Karpas-422 (cell line): ENCODE measurements at regions not wholly inside any gene's neighbourhood (a gene's known extent, or its start where the extent isn't known, plus 50 kb on each side); places are given as distances from the start of the nearest gene placed in this dataset.
A peak's percentile ranks its signal among the peaks of the same experiment; 100 is the strongest.
"Not testable (repeated sequence)": the region's sequence is repeated elsewhere in the genome, so short reads cannot be mapped to it uniquely, and the experiment has no call there.

Experiments
- DNase-seq: peaks from one replicate; pipeline ENCODE4 v3.0.0-alpha.2; 2015
- H2AFZ ChIP-seq: fragments of 200-600 bp; sonication (generic); 2 replicates; pipeline ENCODE4 v1.6.1; 2014; ENCODE audit warnings: antibody characterized with exemption, low read length, mixed read lengths
- H3K27ac ChIP-seq: fragments of 200-600 bp; sonication (generic); 2 replicates; pipeline ENCODE4 v1.5.1; 2014; ENCODE audit warnings: mild to moderate bottlenecking, low read length, moderate library complexity
- H3K27me3 ChIP-seq: fragments of 200-600 bp; sonication (generic); 2 replicates; pipeline ENCODE4 v1.6.1; 2014; ENCODE audit warnings: low read length, mixed read lengths
- H3K36me3 ChIP-seq: fragments of 200-600 bp; sonication (generic); 2 replicates; pipeline ENCODE4 v1.6.1; 2014; ENCODE audit warnings: low read length, mixed read lengths; ENCODE audit not compliant: insufficient read depth
- H3K4me1 ChIP-seq: fragments of 200-600 bp; sonication (generic); 2 replicates; pipeline ENCODE4 v1.6.1; 2014; ENCODE audit warnings: mild to moderate bottlenecking, low read length, mixed read lengths
- H3K4me2 ChIP-seq: fragments of 200-600 bp; sonication (generic); 2 replicates; pipeline ENCODE4 v1.6.1; 2014; ENCODE audit warnings: low read length, low read depth, mild to moderate bottlenecking; ENCODE audit not compliant: poor library complexity, severe bottlenecking
- H3K4me3 ChIP-seq: fragments of 200-600 bp; sonication (generic); 2 replicates; pipeline ENCODE4 v1.5.1; 2014; ENCODE audit warnings: mild to moderate bottlenecking, antibody characterized with exemption, low read length, mixed read lengths
- H3K79me2 ChIP-seq: fragments of 200-600 bp; sonication (generic); 2 replicates; pipeline ENCODE4 v1.6.1; 2014; ENCODE audit warnings: mild to moderate bottlenecking, low read length, mixed read lengths
- H3K9ac ChIP-seq: fragments of 200-600 bp; sonication (generic); 2 replicates; pipeline ENCODE4 v1.6.0; 2014; ENCODE audit warnings: low read length
- H3K9me2 ChIP-seq: fragments of 200-600 bp; sonication (generic), shearing (Covaris generic); replicated peaks from 2 replicates; pipeline ENCODE4 v1.6.0; 2014; ENCODE audit warnings: mild to moderate bottlenecking, low read length, moderate library complexity; ENCODE audit not compliant: insufficient read depth
- H3K9me3 ChIP-seq: fragments of 300-700, 200-600 bp; sonication (generic); 2 replicates; pipeline ENCODE4 v1.6.1; 2014; ENCODE audit warnings: low read length, mixed read lengths
- H4K20me1 ChIP-seq: fragments of 200-600 bp; sonication (generic); 2 replicates; pipeline ENCODE4 v1.6.1; 2014; ENCODE audit warnings: mild to moderate bottlenecking, antibody characterized with exemption, low read length, low read depth; ENCODE audit not compliant: insufficient read depth

DNA sequence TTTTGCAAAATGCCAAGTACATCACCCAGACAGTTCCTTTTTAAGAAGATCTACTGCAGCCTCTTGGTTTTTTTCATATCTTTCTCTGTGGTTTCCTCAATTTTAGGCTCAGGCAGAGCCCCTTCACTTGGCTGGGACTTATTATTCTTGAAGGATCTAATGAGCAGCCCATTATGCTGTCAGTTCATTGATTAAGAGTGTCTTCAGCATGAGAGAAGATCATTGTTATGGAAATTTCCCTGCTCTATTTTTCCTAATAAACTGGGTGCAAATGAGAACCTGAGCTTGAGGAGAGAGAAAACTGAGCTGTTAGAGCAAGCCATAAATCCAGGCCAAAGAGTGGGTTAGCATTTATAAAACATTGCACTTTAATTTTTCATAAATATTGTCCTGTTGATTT lies 146.5 kb downstream of the SEC23IP start:
- Histone ChIP-seq H3K27me3 (no peaks in the 10 kb centered on the region), H3K9me3 (no peaks in the 10 kb centered on the region), H3K4me2 (no peak overlapping the region), H3K4me3 (no peak overlapping the region), H3K79me2 (no peaks in the 10 kb centered on the region), H3K36me3 (no peaks in the 10 kb centered on the region), H2AFZ (no peak overlapping the region), H3K4me1 (peaks cover 8% of the 10 kb centered on the region), H3K9ac (no peak overlapping the region), H3K27ac (no peak overlapping the region), H4K20me1 (no peaks in the 10 kb centered on the region), H3K9me2 (no peaks in the 10 kb centered on the region)
- DNase-seq: no peak

DNA sequence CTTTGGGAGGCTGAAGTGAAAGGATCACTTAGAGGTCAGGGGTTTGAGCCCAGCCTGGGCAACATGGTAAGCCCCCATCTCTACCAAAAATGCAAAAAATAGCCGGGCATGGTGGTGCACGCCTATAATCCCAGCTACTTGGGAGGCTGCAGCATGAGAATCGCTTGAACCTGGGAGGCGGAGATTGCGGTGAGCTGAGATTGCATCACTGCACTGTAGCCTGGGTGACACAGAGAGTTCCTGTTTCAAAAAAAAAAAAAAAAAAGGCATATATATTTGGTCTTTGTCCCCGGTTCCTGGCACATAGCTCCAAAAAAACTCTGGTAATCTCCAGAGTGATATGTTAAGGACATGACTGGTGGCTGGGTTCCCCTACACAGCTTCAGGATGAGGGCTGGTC lies 147.3 kb downstream of the SEC23IP start:
- H3K36me3 ChIP-seq: no peaks in the 10 kb centered on the region
- H3K4me3 ChIP-seq: no peak overlapping the region
- no peaks in the 10 kb centered on the region for H4K20me1 ChIP-seq
- no peaks in the 10 kb centered on the region for H3K27me3 ChIP-seq
- H3K9me2 ChIP-seq: no peaks in the 10 kb centered on the region
- no peak for DNase-seq
- H2AFZ ChIP-seq: no peak overlapping the region
- no peak overlapping the region for H3K27ac ChIP-seq
- no peak overlapping the region for H3K9ac ChIP-seq
- H3K4me1 ChIP-seq: peaks cover 15% of the 10 kb centered on the region
- no peaks in the 10 kb centered on the region for H3K79me2 ChIP-seq
- H3K4me2 ChIP-seq: no peak overlapping the region
- H3K9me3 ChIP-seq: no peaks in the 10 kb centered on the region

- Histone ChIP-seq H3K27ac (no peak overlapping the region), H3K27me3 (no peaks in the 10 kb centered on the region), H3K9me3 (no peaks in the 10 kb centered on the region), H3K36me3 (no peaks in the 10 kb centered on the region), H3K4me1 (peaks cover 19% of the 10 kb centered on the region), H3K79me2 (no peaks in the 10 kb centered on the region), H3K9ac (no peak overlapping the region), H2AFZ (no peak overlapping the region), H3K4me2 (no peak overlapping the region), H4K20me1 (no peaks in the 10 kb centered on the region), H3K9me2 (no peaks in the 10 kb centered on the region), H3K4me3 (no peak overlapping the region)
- DNase-seq: no peak
These were observed 149.5 kb downstream of the SEC23IP start for GRCh38 chr10:120041807-120042559.

DNA sequence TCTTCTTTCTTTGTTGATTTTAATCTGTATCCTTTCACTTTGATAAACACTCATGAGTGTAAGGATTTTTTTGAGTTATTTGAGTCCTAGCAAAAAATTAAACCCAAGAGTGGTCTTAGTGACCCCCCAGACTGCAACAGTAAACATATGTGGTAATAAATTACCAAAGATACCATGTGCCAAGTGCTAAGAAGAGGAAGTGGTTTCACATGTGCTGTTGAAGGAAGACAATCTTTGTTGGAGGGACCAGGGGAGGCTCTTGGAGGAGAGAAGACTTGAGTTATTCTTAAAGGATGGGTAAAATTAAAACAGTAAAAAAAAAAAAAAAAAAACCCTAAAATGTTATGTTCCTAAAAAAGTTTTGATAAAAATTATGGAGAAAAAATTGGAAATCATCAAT lies 150.2 kb downstream of the SEC23IP start:
- H3K27me3 ChIP-seq: no peaks in the 10 kb centered on the region
- no peaks in the 10 kb centered on the region for H3K36me3 ChIP-seq
- H3K4me1 ChIP-seq: peaks cover 19% of the 10 kb centered on the region
- no peaks in the 10 kb centered on the region for H3K9me3 ChIP-seq
- no peak overlapping the region for H3K4me3 ChIP-seq
- H3K79me2 ChIP-seq: no peaks in the 10 kb centered on the region
- H4K20me1 ChIP-seq: no peaks in the 10 kb centered on the region
- H3K27ac ChIP-seq: no peak overlapping the region
- no peaks in the 10 kb centered on the region for H3K9me2 ChIP-seq
- no peak overlapping the region for H3K9ac ChIP-seq
- DNase-seq: no peak
- no peak overlapping the region for H2AFZ ChIP-seq
- no peak overlapping the region for H3K4me2 ChIP-seq

DNA sequence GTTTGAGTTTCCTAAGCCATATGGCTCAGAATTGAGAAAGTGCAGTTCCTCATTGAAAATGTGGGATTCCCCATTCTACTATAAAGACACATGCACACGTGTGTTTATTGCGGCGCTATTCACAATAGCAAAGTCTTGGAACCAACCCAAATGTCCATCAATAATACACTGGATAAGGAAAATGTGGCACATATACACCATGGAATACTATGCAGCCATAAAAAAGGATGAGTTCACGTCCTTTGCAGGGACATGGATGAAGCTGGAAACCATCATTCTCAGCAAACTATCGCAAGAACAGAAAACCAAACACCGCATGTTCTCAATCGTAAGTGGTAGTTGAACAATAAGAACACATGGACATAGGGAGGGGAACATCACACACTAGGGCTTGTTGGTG lies 154.8 kb downstream of the SEC23IP start:
- not testable (repeated sequence) for H3K79me2 ChIP-seq

DNA sequence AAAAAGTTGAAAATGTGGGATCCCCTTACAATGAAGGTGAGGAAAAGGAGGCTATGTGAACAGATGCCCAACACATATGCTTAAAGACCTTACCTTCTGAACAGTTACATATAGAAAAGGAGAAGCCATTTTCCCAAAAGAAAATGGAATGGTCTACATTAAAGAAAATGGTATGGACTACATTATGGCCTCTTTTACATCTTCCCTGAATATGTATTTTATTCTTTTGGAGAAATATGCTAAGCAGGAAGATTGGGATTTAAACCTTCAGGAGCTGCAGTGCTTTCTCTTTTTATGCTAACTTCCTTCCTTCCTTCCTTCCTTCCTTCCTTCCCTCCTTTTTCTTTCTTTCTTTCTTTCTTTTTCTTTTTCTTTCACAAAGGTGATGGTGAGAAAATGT lies 155.4 kb downstream of the SEC23IP start:
- H3K4me1 ChIP-seq: peaks cover 46% of the 10 kb centered on the region
- no peak overlapping the region; the same call in 1 of the 2 replicates for H3K27ac ChIP-seq
- H3K79me2 ChIP-seq: no peaks in the 10 kb centered on the region
- 0 out of 2 replicates have a peak overlapping the region, but pooled peaks have one; percentile 25 for H2AFZ ChIP-seq
- H3K9me2 ChIP-seq: no peaks in the 10 kb centered on the region
- H3K27me3 ChIP-seq: no peaks in the 10 kb centered on the region
- DNase-seq: no peak
- no peaks in the 10 kb centered on the region for H4K20me1 ChIP-seq
- H3K4me3 ChIP-seq: no peak overlapping the region
- H3K36me3 ChIP-seq: no peaks in the 10 kb centered on the region
- H3K4me2 ChIP-seq: no peak overlapping the region
- no peak overlapping the region for H3K9ac ChIP-seq
- H3K9me3 ChIP-seq: no peaks in the 10 kb centered on the region

More for the DNA sequence above, 154.8 kb downstream of the SEC23IP start:
- not testable (repeated sequence) for DNase-seq, H4K20me1 ChIP-seq, H3K9me3 ChIP-seq, H3K4me3 ChIP-seq, H3K9ac ChIP-seq, H3K27me3 ChIP-seq, H3K4me2 ChIP-seq, H3K36me3 ChIP-seq, H2AFZ ChIP-seq, H3K27ac ChIP-seq, H3K9me2 ChIP-seq
- H3K4me1 ChIP-seq: peaks cover 40% of the 10 kb centered on the region

DNA sequence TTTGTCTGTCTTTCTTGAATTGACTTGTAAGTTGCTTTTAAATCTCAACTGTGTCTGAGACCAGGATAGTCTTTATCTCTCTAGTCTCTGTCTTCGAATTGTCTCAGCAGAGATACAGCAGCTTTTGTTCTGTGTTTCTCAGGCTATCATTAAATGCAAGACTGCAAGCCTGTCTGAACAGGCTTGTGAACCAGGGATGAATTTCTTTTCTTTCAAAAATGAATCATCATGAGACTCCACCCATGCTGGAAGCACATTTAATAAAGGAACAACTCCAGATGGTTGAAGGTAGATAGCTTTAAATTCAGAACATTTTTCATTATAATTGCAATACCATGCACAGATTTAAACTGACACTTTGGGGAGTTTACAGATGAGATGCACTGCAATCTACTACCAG lies 155.9 kb downstream of the SEC23IP start:
- H3K9me2 ChIP-seq: no peaks in the 10 kb centered on the region
- no peak overlapping the region for H3K4me2 ChIP-seq
- H3K79me2 ChIP-seq: no peaks in the 10 kb centered on the region
- H3K4me3 ChIP-seq: no peak overlapping the region
- no peak for DNase-seq
- no peaks in the 10 kb centered on the region for H4K20me1 ChIP-seq
- H3K9me3 ChIP-seq: no peaks in the 10 kb centered on the region
- no peaks in the 10 kb centered on the region for H3K27me3 ChIP-seq
- H3K4me1 ChIP-seq: peaks cover 50% of the 10 kb centered on the region
- H3K9ac ChIP-seq: no peak overlapping the region
- H3K27ac ChIP-seq: peak overlapping the region; percentile 14; the same call in 1 of the 2 replicates
- H2AFZ ChIP-seq: 0 out of 2 replicates have a peak overlapping the region, but pooled peaks have one; percentile 25
- no peaks in the 10 kb centered on the region for H3K36me3 ChIP-seq

- H3K4me2 ChIP-seq: peak overlapping the region; percentile 71
- H3K4me3 ChIP-seq: peak overlapping the region; percentile 53
- H3K36me3 ChIP-seq: no peaks in the 10 kb centered on the region
These were observed 159.1 kb downstream of the SEC23IP start for GRCh38 chr10:120051671-120052070.

More at GRCh38 chr10:120051671-120052070, 159.1 kb downstream of the SEC23IP start:
- Histone ChIP-seq H3K9me3 (no peaks in the 10 kb centered on the region), H3K4me1 (peaks cover 48% of the 10 kb centered on the region), H2AFZ (peak overlapping the region; percentile 19; the same call in 1 of the 2 replicates), H3K9me2 (no peaks in the 10 kb centered on the region), H3K79me2 (no peaks in the 10 kb centered on the region), H3K27me3 (no peaks in the 10 kb centered on the region), H3K9ac (peak overlapping the region; percentile 67), H4K20me1 (no peaks in the 10 kb centered on the region), H3K27ac (peak overlapping the region; percentile 92)
- peak; percentile 85 for DNase-seq
